ENCODE measurements at regions not wholly inside any gene's neighbourhood (a gene's known extent, or its start where the extent isn't known, plus 50 kb on each side); places are given as distances from the start of the nearest gene placed in this dataset.

- H3K9me3 ChIP-seq (ENCODE audit: control insufficient read depth, insufficient read depth, low read depth, low read length): no peaks in the 10 kb centered on the region
- no peak overlapping the region for H3K9ac ChIP-seq (ENCODE audit: low read length)
- no peak overlapping the region for H3K27ac ChIP-seq (ENCODE audit: low read depth, low read length)
- H3K4me3 ChIP-seq (ENCODE audit: low read depth, low read length): no peak overlapping the region
- peaks cover 13% of the 10 kb centered on the region for H3K4me1 ChIP-seq (ENCODE audit: control insufficient read depth, insufficient read depth, low read length)
- H3K27me3 ChIP-seq (ENCODE audit: control insufficient read depth, insufficient read depth, low read length): no peaks in the 10 kb centered on the region
- no peaks in the 10 kb centered on the region for H3K36me3 ChIP-seq (ENCODE audit: control insufficient read depth, insufficient read depth, low read length)
Observed at GRCh38 chr7:133190650-133191049, 62.2 kb upstream of the EXOC4 start.

GRCh38 chr7:133191787-133192186 lies 61.1 kb upstream of the EXOC4 start:
- Histone ChIP-seq H3K36me3 (ENCODE audit: control insufficient read depth, insufficient read depth, low read length) (no peaks in the 10 kb centered on the region), H3K27me3 (ENCODE audit: control insufficient read depth, insufficient read depth, low read length) (no peaks in the 10 kb centered on the region), H3K9ac (ENCODE audit: low read length) (no peak overlapping the region), H3K4me3 (ENCODE audit: low read depth, low read length) (no peak overlapping the region), H3K27ac (ENCODE audit: low read depth, low read length) (no peak overlapping the region), H3K4me1 (ENCODE audit: control insufficient read depth, insufficient read depth, low read length) (peaks cover 14% of the 10 kb centered on the region), H3K9me3 (ENCODE audit: control insufficient read depth, insufficient read depth, low read depth, low read length) (no peaks in the 10 kb centered on the region)

GRCh38 chr7:133195868-133196267 lies 57.0 kb upstream of the EXOC4 start:
- Histone ChIP-seq H3K9ac (ENCODE audit: low read length) (no peak overlapping the region), H3K4me3 (ENCODE audit: low read depth, low read length) (no peak overlapping the region), H3K27me3 (ENCODE audit: control insufficient read depth, insufficient read depth, low read length) (no peaks in the 10 kb centered on the region), H3K4me1 (ENCODE audit: control insufficient read depth, insufficient read depth, low read length) (peaks cover 18% of the 10 kb centered on the region), H3K9me3 (ENCODE audit: control insufficient read depth, insufficient read depth, low read depth, low read length) (no peaks in the 10 kb centered on the region), H3K36me3 (ENCODE audit: control insufficient read depth, insufficient read depth, low read length) (no peaks in the 10 kb centered on the region), H3K27ac (ENCODE audit: low read depth, low read length) (no peak overlapping the region)

GRCh38 chr7:133196856-133197612 lies 55.8 kb upstream of the EXOC4 start:
- Histone ChIP-seq H3K9ac (ENCODE audit: low read length) (no peak overlapping the region), H3K27ac (ENCODE audit: low read depth, low read length) (peak overlapping the region; percentile 73; the same call in 1 of the 2 replicates), H3K9me3 (ENCODE audit: control insufficient read depth, insufficient read depth, low read depth, low read length) (no peaks in the 10 kb centered on the region), H3K27me3 (ENCODE audit: control insufficient read depth, insufficient read depth, low read length) (no peaks in the 10 kb centered on the region), H3K4me1 (ENCODE audit: control insufficient read depth, insufficient read depth, low read length) (peaks cover 18% of the 10 kb centered on the region), H3K4me3 (ENCODE audit: low read depth, low read length) (peak overlapping the region; percentile 46), H3K36me3 (ENCODE audit: control insufficient read depth, insufficient read depth, low read length) (no peaks in the 10 kb centered on the region)

GRCh38 chr7:133197972-133198544 lies 54.8 kb upstream of the EXOC4 start:
- Histone ChIP-seq H3K4me1 (ENCODE audit: control insufficient read depth, insufficient read depth, low read length) (peaks cover 18% of the 10 kb centered on the region), H3K9ac (ENCODE audit: low read length) (no peak overlapping the region), H3K27me3 (ENCODE audit: control insufficient read depth, insufficient read depth, low read length) (no peaks in the 10 kb centered on the region), H3K9me3 (ENCODE audit: control insufficient read depth, insufficient read depth, low read depth, low read length) (no peaks in the 10 kb centered on the region), H3K36me3 (ENCODE audit: control insufficient read depth, insufficient read depth, low read length) (no peaks in the 10 kb centered on the region), H3K4me3 (ENCODE audit: low read depth, low read length) (no peak overlapping the region), H3K27ac (ENCODE audit: low read depth, low read length) (peak overlapping the region; percentile 73; the same call in 1 of the 2 replicates)

GRCh38 chr7:133199831-133200230 lies 53.0 kb upstream of the EXOC4 start:
- Histone ChIP-seq H3K36me3 (ENCODE audit: control insufficient read depth, insufficient read depth, low read length) (no peaks in the 10 kb centered on the region), H3K4me3 (ENCODE audit: low read depth, low read length) (no peak overlapping the region), H3K4me1 (ENCODE audit: control insufficient read depth, insufficient read depth, low read length) (peaks cover 18% of the 10 kb centered on the region), H3K9ac (ENCODE audit: low read length) (no peak overlapping the region), H3K27ac (ENCODE audit: low read depth, low read length) (no peak overlapping the region), H3K27me3 (ENCODE audit: control insufficient read depth, insufficient read depth, low read length) (no peaks in the 10 kb centered on the region), H3K9me3 (ENCODE audit: control insufficient read depth, insufficient read depth, low read depth, low read length) (no peaks in the 10 kb centered on the region)

GRCh38 chr7:133201470-133201869 lies 51.4 kb upstream of the EXOC4 start:
- no peaks in the 10 kb centered on the region for H3K27me3 ChIP-seq (ENCODE audit: control insufficient read depth, insufficient read depth, low read length)
- H3K9me3 ChIP-seq (ENCODE audit: control insufficient read depth, insufficient read depth, low read depth, low read length): no peaks in the 10 kb centered on the region
- H3K9ac ChIP-seq (ENCODE audit: low read length): no peak overlapping the region
- H3K36me3 ChIP-seq (ENCODE audit: control insufficient read depth, insufficient read depth, low read length): no peaks in the 10 kb centered on the region
- H3K4me1 ChIP-seq (ENCODE audit: control insufficient read depth, insufficient read depth, low read length): peaks cover 18% of the 10 kb centered on the region
- no peak overlapping the region for H3K27ac ChIP-seq (ENCODE audit: low read depth, low read length)
- no peak overlapping the region for H3K4me3 ChIP-seq (ENCODE audit: low read depth, low read length)

GRCh38 chr7:133202942-133203341 lies 49.9 kb upstream of the EXOC4 start:
- H3K36me3 ChIP-seq (ENCODE audit: control insufficient read depth, insufficient read depth, low read length): no peaks in the 10 kb centered on the region
- no peak overlapping the region for H3K9ac ChIP-seq (ENCODE audit: low read length)

More at GRCh38 chr7:133202942-133203341, 49.9 kb upstream of the EXOC4 start:
- Histone ChIP-seq H3K27ac (ENCODE audit: low read depth, low read length) (no peak overlapping the region), H3K27me3 (ENCODE audit: control insufficient read depth, insufficient read depth, low read length) (no peaks in the 10 kb centered on the region), H3K4me1 (ENCODE audit: control insufficient read depth, insufficient read depth, low read length) (peaks cover 7% of the 10 kb centered on the region), H3K4me3 (ENCODE audit: low read depth, low read length) (no peak overlapping the region), H3K9me3 (ENCODE audit: control insufficient read depth, insufficient read depth, low read depth, low read length) (peaks cover 3% of the 10 kb centered on the region)
